C1 segment of cervical spinal cord (tissue), 14 donors: ENCODE measurements at regions not wholly inside any gene's neighbourhood (a gene's known extent, or its start where the extent isn't known, plus 50 kb on each side); places are given as distances from the start of the nearest gene placed in this dataset.
A peak's percentile ranks its signal among the peaks of the same experiment; 100 is the strongest.
"Not testable (repeated sequence)": the region's sequence is repeated elsewhere in the genome, so short reads cannot be mapped to it uniquely, and the experiment has no call there.

ENCODE experiments used
- DNase-seq, 14 donors: peaks; one replicate each; lab custom pipeline; 2025; lab: John Stamatoyannopoulos, UW

DNA sequence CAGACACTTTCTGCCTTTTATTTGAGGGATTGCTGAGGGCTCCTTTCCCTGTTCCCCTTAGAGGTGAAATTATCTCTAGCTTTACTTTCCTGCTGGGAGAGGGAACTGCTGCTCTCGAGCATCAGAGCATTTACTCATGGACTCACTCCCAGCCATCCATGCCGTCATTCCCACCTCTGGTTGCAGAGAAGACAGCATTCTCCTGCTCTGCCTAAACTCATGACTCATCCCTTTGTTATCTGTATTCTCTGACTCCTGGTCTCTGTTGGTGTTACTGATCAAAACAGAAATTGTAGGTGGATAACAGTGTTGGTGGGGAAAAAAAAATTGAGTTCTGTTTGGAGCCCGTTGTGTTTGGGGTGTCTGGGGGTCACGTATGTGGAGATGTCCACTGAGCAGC is 159.3 kb downstream of the TTC8 start:
- no peak for DNase-seq

- DNase-seq = no peak
Observed at GRCh38 chr14:88985654-88986053, 161.2 kb downstream of the TTC8 start.

GRCh38 chr14:88986146-88986841 is 161.8 kb downstream of the TTC8 start:
- DNase-seq = no peak

DNA sequence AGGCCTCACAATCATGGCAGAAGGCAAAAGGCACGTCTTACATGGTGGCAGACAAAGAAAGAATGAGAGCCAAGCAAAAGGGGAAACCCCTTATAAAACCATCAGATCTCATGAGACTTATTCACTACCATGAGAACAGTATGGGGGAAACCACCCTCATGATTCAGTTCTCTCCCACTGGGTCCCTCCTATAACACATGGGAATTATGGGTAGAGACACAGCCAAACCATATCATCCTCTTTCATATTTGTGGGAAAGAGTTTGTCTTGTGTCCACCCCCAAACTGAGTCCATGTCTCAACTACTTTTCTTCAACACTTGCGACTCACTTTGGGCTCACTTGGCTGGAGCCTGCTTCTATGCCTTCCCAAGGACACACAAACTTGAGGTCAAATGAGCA is 162.5 kb downstream of the TTC8 start:
- not testable (repeated sequence) for DNase-seq

- no peak for DNase-seq
Observed at GRCh38 chr14:88987516-88987915, 163.1 kb downstream of the TTC8 start.

DNA sequence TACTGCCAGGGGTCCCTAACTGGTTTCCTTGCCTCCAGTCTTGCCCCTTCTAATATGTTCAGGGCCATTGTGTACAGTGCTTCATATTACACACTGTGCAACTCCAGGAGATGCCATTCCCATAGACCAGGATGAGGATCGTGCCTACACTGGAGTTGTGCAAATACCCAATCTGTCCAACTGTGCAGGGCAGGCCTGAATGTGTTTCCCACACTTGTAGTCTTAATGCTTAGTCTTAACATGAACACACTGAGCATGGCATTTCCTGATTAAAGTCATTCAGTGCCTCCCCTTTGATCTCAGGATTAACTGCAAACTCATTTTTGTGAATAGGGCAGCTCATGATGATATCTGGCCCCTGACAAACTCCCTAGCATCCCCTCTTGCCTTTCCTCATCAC is 165.5 kb downstream of the TTC8 start:
- DNase-seq = no peak

GRCh38 chr14:88990856-88991255 is 166.4 kb downstream of the TTC8 start:
- no peak for DNase-seq

- DNase-seq = peak in 1 of 14 donors; percentile 56
Observed at GRCh38 chr14:88992011-88992410, 167.6 kb downstream of the TTC8 start.

DNA sequence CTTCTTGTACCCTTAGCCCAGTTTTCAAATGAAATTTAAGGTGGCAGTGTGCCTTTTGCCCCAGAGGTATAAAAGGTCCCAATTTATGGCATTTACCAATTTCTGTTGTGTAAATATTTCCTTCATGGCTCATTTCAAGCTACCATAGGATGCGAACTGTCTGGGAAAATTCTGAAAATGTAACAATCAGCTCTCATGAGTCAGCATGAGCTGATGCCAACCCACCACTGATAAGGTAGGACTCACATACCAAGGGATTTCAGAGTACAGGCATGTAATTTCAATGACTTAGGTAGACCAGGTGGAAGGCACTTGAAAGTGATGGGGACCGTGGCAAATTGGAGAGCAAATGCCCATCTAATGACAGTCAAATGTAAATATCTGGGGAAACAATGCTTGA is 169.5 kb downstream of the TTC8 start:
- no peak for DNase-seq

- DNase-seq = peak in 1 of 14 donors; percentile 15
Observed at GRCh38 chr14:88995437-88996198, 171.2 kb downstream of the TTC8 start.

DNA sequence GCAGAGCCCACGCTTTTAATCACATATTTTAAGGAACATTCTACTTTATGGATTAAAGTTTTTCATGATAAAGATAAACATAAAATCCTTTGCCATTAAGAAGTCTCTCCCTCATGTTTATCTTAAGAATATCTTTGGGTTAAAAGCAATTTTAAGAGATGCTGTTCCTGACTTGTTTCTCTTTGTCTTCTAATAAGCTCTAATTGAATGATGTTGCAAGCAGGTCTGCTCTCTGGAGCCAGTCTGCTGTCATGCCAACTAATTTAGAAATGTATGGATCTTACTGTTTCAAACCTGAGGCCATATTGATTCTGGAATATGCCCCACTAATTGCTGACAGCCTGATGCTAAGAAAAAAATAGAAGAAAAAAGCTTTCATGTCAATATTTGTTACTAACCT is 173.6 kb downstream of the TTC8 start:
- no peak for DNase-seq

DNA sequence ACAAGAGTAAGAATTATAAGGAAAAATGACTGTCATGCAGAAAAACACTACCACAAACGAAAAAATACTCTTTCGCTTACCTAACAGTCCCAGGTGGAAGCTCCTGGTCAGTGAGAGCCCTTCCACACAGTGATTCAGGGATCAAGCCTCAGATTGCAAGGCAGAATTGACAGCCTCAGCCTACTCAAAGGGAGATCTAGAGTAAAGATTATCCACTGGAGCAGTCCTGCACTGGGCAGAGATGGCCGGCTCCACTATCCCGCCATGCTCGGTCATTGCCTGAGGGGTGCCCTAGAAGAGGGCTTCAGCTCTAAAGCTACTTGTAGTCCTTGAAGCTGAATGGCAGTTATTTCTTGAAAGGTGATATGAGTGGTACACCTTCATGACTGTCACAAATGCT is 174.7 kb downstream of the TTC8 start:
- DNase-seq = no peak

GRCh38 chr14:89000007-89000942 is 175.8 kb downstream of the TTC8 start:
- DNase-seq = peak in 1 of 14 donors; percentile 53

DNA sequence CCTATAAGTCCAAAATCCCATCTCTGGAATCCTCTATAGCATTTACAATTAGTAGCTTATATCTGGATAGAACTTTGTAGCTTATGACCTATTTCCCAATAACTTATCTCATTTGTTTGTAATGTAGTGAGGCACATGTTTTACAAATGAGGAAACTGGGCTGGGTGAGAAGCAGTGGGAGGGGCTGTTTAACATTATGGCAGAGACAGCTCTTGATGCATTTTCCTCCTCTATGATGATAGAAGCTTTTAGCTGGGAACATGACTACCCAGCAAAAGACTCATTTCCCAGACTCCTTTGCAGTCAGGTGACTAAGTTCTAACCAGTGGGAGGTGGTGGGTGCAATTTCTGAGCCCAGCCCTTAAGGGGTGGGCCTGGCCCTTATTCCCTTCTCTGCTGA is 179.7 kb downstream of the TTC8 start:
- no peak for DNase-seq

- DNase-seq = no peak
Observed at GRCh38 chr14:89007906-89008305, 183.5 kb downstream of the TTC8 start.

GRCh38 chr14:89011355-89012281 is 187.2 kb downstream of the TTC8 start:
- DNase-seq = no peak

- DNase-seq = no peak
Observed at GRCh38 chr14:89012282-89013097, 188.0 kb downstream of the TTC8 start.

DNA sequence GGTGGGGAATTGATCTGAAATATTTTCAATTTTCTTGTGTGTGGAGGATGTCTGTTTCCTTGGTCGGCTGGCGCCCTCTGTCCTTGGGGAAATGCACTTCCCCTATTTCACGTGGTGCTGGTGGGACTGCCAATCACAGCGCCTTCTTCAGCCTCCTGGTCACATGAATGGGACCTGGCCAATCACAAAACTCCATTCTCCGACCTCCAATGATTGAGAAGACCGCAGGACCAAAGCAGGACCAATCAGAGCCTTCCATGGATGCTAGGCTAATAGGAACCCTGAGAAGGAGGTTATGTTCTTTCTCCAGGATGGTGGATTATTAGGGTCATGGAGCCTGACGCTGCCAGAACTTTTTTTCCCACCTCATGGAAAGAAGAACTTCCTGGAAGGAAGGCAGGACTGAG is 188.7 kb downstream of the TTC8 start:
- DNase-seq = no peak

- DNase-seq = no peak
Observed at GRCh38 chr14:89013698-89014568, 189.5 kb downstream of the TTC8 start.
